ENCODE measurements at regions not wholly inside any gene's neighbourhood (a gene's known extent, or its start where the extent isn't known, plus 50 kb on each side); places are given as distances from the start of the nearest gene placed in this dataset.

GRCh38 chr3:16741103-16741758 lies 136.0 kb upstream of the DAZL start:
- ATAC-seq (ENCODE audit: low FRiP score in 2 of 2), result peak in 1 of 2 donors; percentile 90
- Histone ChIP-seq H3K27ac (no peak overlapping the region), H3K27me3 (no peaks in the 10 kb centered on the region), H3K4me3 (no peak overlapping the region), H3K4me1 (no peaks in the 10 kb centered on the region), H3K9me3 (no peaks in the 10 kb centered on the region), H3K36me3 (no peaks in the 10 kb centered on the region)
- no peak for DNase-seq
- TF ChIP-seq POLR2A (IDR thresholded peaks at IDR 0.05), result no peak
- TF ChIP-seq EP300 (IDR thresholded peaks at IDR 0.05), result no peak
- no peak for TF ChIP-seq CTCF (IDR thresholded peaks at IDR 0.05)
- TF ChIP-seq POLR2AphosphoS5 (IDR thresholded peaks at IDR 0.05), result no peak
- WGBS, 2 donors, result 86 to 87% methylated on average over 4 of the region's 4 CpGs

GRCh38 chr3:16741890-16742289 lies 136.7 kb upstream of the DAZL start:
- WGBS, 2 donors, result 44 to 61% methylated on average over 2 to 4 of the region's 4 CpGs
- Histone ChIP-seq H3K9me3 (no peaks in the 10 kb centered on the region), H3K4me3 (no peak overlapping the region), H3K36me3 (no peaks in the 10 kb centered on the region), H3K4me1 (no peaks in the 10 kb centered on the region), H3K27ac (no peak overlapping the region), H3K27me3 (no peaks in the 10 kb centered on the region)
- no peak for TF ChIP-seq POLR2AphosphoS5 (IDR thresholded peaks at IDR 0.05)
- no peak for TF ChIP-seq POLR2A (IDR thresholded peaks at IDR 0.05)
- DNase-seq, result no peak
- peak in 1 of 2 donors; percentile 55 for ATAC-seq (ENCODE audit: low FRiP score in 2 of 2)

GRCh38 chr3:16743276-16743675 lies 138.1 kb upstream of the DAZL start:
- H3K9me3 ChIP-seq, result no peaks in the 10 kb centered on the region
- H3K27me3 ChIP-seq, result no peaks in the 10 kb centered on the region

DNA sequence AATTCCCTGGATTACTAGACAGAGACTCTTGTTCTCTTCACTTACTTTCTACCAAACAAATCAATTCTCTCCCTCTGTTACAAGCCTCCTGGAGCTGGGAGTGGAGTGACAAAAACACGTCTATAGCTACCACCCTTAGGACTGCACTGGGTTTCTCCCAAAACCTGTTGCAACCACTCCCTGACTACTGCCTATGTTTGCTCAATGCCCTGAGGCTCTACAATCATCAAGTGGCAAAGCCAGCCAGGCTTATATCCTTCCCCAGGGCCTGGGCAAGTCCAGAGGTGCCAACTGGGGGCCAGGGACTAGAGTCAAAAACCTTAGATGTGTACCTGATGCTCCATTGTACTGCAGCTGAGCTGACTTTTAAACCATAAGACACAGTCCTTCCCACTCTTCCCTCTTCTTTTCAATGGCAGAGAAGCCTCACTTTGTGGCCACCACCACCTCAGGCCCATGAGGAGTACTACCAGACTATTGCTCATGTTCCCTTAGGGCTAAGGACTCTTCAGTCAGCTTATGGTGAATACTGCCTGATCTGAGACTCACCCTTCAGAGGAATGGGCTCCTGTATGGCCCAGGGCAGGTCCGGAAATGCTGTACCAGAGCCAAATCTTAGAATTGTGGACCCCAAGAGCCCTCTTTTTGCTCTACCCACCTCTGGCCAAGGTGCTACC lies 125.4 kb upstream of the PLCL2 start:
- ATAC-seq (ENCODE audit: low FRiP score in 2 of 2) (no peak), DNase-seq (no peak)
- Histone ChIP-seq H3K4me1 (no peaks in the 10 kb centered on the region), H3K27me3 (no peaks in the 10 kb centered on the region), H3K36me3 (no peaks in the 10 kb centered on the region), H3K27ac (no peak overlapping the region), H3K4me3 (no peak overlapping the region), H3K9me3 (no peaks in the 10 kb centered on the region)
- 76 to 94% methylated on average over 2 of the region's 2 CpGs for WGBS, 2 donors
- TF ChIP-seq POLR2A (IDR thresholded peaks at IDR 0.05) (no peak), CTCF (IDR thresholded peaks at IDR 0.05) (no peak), EP300 (IDR thresholded peaks at IDR 0.05) (no peak), POLR2AphosphoS5 (IDR thresholded peaks at IDR 0.05) (no peak)

More at GRCh38 chr3:16743276-16743675, 138.1 kb upstream of the DAZL start:
- Histone ChIP-seq H3K4me1 (no peaks in the 10 kb centered on the region), H3K4me3 (no peak overlapping the region), H3K27ac (no peak overlapping the region), H3K36me3 (no peaks in the 10 kb centered on the region)
- no peak for DNase-seq
- ATAC-seq (ENCODE audit: low FRiP score in 2 of 2), result no peak
- TF ChIP-seq EP300 (IDR thresholded peaks at IDR 0.05) (no peak), POLR2A (IDR thresholded peaks at IDR 0.05) (no peak), CTCF (IDR thresholded peaks at IDR 0.05) (no peak), POLR2AphosphoS5 (IDR thresholded peaks at IDR 0.05) (no peak)

GRCh38 chr3:16761571-16761970 lies 123.2 kb upstream of the PLCL2 start:
- H3K27ac ChIP-seq, result no peak overlapping the region
- no peak for DNase-seq
- no peaks in the 10 kb centered on the region for H3K4me1 ChIP-seq
- no peak for ATAC-seq (ENCODE audit: low FRiP score in 2 of 2)
- no peaks in the 10 kb centered on the region for H3K9me3 ChIP-seq
- no peak for TF ChIP-seq POLR2A (IDR thresholded peaks at IDR 0.05)
- no peak for TF ChIP-seq CTCF (IDR thresholded peaks at IDR 0.05)
- no peak for TF ChIP-seq POLR2AphosphoS5 (IDR thresholded peaks at IDR 0.05)
- TF ChIP-seq EP300 (IDR thresholded peaks at IDR 0.05), result no peak
- H3K4me3 ChIP-seq, result no peak overlapping the region
- H3K27me3 ChIP-seq, result no peaks in the 10 kb centered on the region
- WGBS, 2 donors, result 97% methylated on average over 1 of the region's 1 CpG
- no peaks in the 10 kb centered on the region for H3K36me3 ChIP-seq
